Tibial nerve (tissue), 4 donors: ENCODE measurements at regions not wholly inside any gene's neighbourhood (a gene's known extent, or its start where the extent isn't known, plus 50 kb on each side); places are given as distances from the start of the nearest gene placed in this dataset.

Experiments
- EP300 ChIP-seq, 2 donors: sonication (generic); formaldehyde crosslinking; IDR thresholded peaks; one replicate each; pipeline ENCODE4 v1.6.1; 2017; ENCODE audit warnings: antibody characterized with exemption in 2 of 2, mild to moderate bottlenecking in 1 of 2
- POLR2A ChIP-seq, 2 donors: fragments of 450-650 bp; IDR thresholded peaks; one replicate each; pipeline ENCODE4 v1.6.1; 2017; ENCODE audit warnings: antibody characterized with exemption in 2 of 2, mild to moderate bottlenecking in 2 of 2, moderate library complexity in 2 of 2
- TF ChIP-seq, protein P1 (sequence below), 5 experiments: fragments of 200-600 bp in 3 of 5; fragments of 450-650 bp in 2 of 5; sonication (generic) in 3 of 5; IDR thresholded peaks; one replicate each; pipeline ENCODE4 v1.5.1; 2016 to 2019; ENCODE audit warnings: antibody characterized with exemption in 5 of 5, mild to moderate bottlenecking in 3 of 5, moderate library complexity in 2 of 5

- TF ChIP-seq POLR2A (IDR thresholded peaks at IDR 0.05) (no peak), EP300 (IDR thresholded peaks at IDR 0.05) (no peak)
- TF ChIP-seq, protein P1, sequence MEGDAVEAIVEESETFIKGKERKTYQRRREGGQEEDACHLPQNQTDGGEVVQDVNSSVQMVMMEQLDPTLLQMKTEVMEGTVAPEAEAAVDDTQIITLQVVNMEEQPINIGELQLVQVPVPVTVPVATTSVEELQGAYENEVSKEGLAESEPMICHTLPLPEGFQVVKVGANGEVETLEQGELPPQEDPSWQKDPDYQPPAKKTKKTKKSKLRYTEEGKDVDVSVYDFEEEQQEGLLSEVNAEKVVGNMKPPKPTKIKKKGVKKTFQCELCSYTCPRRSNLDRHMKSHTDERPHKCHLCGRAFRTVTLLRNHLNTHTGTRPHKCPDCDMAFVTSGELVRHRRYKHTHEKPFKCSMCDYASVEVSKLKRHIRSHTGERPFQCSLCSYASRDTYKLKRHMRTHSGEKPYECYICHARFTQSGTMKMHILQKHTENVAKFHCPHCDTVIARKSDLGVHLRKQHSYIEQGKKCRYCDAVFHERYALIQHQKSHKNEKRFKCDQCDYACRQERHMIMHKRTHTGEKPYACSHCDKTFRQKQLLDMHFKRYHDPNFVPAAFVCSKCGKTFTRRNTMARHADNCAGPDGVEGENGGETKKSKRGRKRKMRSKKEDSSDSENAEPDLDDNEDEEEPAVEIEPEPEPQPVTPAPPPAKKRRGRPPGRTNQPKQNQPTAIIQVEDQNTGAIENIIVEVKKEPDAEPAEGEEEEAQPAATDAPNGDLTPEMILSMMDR (IDR thresholded peaks at IDR 0.05) = no peak
These were observed 797.4 kb downstream of the RPS29 start for GRCh38 chr14:48788771-48789170.
